D721Med (cell line): ENCODE measurements at regions not wholly inside any gene's neighbourhood (a gene's known extent, or its start where the extent isn't known, plus 50 kb on each side); places are given as distances from the start of the nearest gene placed in this dataset.

Experiments
- DNase-seq: peaks from one replicate; pipeline ENCODE4 v3.0.0; 2011; ENCODE audit warnings: low spot score; ENCODE audit not compliant: insufficient read length
- FAIRE-seq: peaks from 2 replicates; lab custom pipeline; 2011; peaks lifted over from hg19 to GRCh38; lab: Jason Lieb, UNC
- TF ChIP-seq, protein P1 (sequence below): IDR thresholded peaks from 2 replicates; pipeline ENCODE4 v1.5.1; 2012; ENCODE audit warnings: mild to moderate bottlenecking, control low read depth; ENCODE audit not compliant: insufficient read depth; ENCODE audit errors: missing control alignments

GRCh38 chr21:14787312-14787711 lies 241.2 kb upstream of the SAMSN1 start:
- DNase-seq (no peak), FAIRE-seq (no peak)
- TF ChIP-seq, protein P1, sequence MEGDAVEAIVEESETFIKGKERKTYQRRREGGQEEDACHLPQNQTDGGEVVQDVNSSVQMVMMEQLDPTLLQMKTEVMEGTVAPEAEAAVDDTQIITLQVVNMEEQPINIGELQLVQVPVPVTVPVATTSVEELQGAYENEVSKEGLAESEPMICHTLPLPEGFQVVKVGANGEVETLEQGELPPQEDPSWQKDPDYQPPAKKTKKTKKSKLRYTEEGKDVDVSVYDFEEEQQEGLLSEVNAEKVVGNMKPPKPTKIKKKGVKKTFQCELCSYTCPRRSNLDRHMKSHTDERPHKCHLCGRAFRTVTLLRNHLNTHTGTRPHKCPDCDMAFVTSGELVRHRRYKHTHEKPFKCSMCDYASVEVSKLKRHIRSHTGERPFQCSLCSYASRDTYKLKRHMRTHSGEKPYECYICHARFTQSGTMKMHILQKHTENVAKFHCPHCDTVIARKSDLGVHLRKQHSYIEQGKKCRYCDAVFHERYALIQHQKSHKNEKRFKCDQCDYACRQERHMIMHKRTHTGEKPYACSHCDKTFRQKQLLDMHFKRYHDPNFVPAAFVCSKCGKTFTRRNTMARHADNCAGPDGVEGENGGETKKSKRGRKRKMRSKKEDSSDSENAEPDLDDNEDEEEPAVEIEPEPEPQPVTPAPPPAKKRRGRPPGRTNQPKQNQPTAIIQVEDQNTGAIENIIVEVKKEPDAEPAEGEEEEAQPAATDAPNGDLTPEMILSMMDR: no peak

- FAIRE-seq (no peak), DNase-seq (no peak)
- TF ChIP-seq, protein P1: no peak
Observed at GRCh38 chr21:14785679-14786078, 239.6 kb upstream of the SAMSN1 start.

- TF ChIP-seq, protein P1: peak; percentile 35
- DNase-seq: no peak
- no peak for FAIRE-seq
Observed at GRCh38 chr21:14773777-14774345, 227.7 kb upstream of the SAMSN1 start.

- TF ChIP-seq, protein P1: no peak
- FAIRE-seq (no peak), DNase-seq (no peak)
Observed at GRCh38 chr21:14771593-14771992, 225.5 kb upstream of the SAMSN1 start.

DNA sequence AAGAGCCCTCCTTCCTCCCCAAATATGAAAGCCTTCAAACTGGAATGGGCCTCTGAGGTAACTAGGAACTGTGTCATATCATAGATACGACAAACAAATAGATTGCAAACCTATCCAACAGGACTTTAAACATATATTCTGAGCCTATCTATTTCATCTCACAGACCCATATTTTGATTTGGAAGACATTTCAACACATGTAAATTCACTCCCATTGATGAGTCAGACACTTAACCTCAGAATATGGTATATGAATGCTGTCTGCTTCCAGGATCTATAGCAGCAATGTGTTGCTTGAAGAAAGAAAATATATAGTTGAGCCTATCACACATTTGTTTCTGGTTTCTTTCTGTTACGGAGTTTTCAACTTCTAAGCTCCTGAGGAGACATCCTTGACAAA lies 221.9 kb upstream of the SAMSN1 start:
- TF ChIP-seq, protein P1: no peak
- FAIRE-seq (no peak), DNase-seq (no peak)

DNA sequence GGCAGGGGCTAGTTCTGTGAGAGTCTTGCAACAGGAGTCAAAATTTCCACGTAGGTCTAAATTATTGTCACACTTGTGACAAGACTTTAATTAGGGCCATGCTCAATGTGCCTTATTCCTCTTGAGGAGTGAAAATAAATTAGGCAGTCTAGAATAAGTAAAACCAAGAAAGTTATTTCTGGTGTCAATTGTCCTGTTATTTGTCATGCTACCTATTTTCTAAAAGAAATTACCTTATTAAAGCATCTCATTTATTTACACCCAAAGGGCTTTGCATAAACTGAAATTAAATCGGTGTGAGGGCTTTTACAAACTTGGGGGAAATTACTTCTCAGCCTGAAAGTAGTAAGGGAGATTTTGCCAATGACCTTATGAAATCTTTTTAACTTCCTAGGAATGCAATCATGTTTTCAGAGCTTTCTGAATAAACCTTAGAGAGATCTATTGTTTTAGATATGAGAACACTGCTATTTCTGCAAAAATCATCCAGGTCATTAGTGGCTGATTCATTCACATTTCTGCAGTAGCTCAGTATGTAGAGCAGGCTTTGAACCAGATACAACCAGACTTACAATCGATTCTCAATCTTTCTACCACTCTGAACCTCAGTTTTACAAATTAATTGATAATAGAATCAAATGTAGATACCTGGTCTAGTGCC lies 221.2 kb upstream of the SAMSN1 start:
- FAIRE-seq (no peak), DNase-seq (no peak)
- TF ChIP-seq, protein P1: no peak

DNA sequence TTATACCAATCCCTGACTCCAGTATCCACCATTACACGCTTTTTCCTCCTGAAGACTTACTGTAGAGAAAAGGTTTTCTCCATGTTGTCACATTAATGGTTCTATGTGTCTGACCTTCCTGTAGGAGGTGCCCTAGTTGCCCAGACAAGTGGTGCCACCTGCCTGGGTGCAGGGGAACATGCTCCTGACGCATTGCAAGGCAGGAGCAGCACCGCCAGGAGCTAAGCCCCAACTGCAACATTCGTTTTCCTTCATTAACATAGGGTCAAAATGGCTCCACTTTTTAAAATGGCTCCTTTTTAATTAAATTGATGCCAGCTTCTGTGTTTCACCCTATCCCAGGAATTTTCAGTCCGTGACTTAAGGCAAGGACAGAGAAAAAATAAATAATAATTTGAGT lies 220.1 kb upstream of the SAMSN1 start:
- TF ChIP-seq, protein P1: no peak
- no peak for DNase-seq
- FAIRE-seq: no peak
